ENCODE measurements at regions not wholly inside any gene's neighbourhood (a gene's known extent, or its start where the extent isn't known, plus 50 kb on each side); places are given as distances from the start of the nearest gene placed in this dataset.
"Not testable (repeated sequence)": the region's sequence is repeated elsewhere in the genome, so short reads cannot be mapped to it uniquely, and the experiment has no call there.

DNA sequence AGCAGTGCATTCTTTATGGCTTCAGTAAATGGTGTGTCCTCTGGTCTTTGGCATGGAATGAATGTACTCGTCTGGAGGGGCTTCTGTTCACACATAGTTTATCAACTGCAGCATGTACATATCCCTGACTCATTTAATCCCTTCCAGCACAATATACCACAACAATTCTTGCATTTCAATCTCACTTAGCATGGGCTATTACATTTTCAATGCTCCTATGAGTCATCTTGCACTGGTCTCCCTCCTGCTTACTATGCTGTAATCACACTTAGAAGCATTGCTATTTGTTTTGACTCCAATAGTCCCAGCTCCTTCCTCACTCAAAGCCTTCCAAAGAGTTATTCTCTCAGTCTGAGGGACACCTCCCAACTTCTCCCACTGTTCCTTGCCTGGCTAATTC, 180.9 kb upstream of the NUDT10 start:
- DNase-seq (ENCODE audit: low read depth): no peak

DNA sequence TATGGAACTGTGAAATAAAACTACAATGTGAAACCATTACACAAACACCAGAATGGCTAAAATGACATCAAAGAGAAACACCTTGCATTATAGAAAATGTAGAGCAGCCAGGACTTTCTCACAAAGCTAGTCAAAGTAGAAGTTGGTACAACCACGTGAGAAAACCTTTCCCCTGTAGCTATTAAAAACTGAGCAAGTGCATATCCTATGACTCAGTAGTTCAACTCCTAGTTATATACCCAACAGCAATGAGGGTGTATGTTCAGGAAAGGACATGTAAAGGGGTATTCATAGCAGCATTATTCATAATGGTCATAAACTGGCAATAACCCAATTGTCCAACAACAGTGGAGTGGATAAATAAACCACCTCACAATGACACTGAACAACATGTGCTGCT, 177.5 kb upstream of the NUDT10 start:
- DNase-seq (ENCODE audit: low read depth): no peak

DNA sequence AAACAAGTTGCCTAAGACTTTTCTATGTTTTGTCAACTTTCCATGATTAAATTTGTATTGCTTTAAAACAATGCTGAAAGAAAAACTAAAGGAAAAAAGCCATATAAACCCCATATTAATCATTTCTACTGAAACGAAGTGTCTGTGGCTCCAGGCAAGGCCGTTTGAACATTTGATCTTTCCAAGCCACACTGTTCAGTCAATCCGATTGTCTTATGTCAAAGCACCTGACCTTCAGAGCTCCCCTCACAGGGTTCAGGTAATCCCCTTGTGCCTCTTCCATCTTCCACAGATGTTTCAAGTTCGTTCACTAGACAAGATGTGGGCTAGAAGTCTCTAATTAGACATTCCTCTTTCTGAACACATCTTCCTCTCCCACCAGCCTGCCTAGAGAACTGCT, 177.1 kb upstream of the NUDT10 start:
- DNase-seq (ENCODE audit: low read depth): no peak

DNA sequence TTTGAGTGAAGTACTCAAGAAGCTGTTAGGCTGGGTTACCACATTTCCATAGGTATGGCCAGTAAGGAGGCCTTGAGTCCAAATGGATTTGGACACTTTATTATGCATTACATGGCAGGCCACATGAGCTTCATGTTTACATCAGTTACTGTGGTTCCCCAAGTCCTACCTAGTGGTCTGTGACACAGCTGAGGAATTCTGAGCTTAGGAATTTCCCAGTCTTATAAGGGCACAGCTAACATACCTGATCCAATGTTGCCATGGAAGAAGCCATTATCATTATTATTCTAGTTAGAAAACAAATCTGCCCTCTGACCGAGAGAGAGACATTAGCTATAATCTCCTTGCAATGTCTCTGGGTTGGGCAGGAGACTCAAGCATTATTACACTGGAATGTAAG, 174.4 kb upstream of the NUDT10 start:
- no peak for DNase-seq (ENCODE audit: low read depth)

DNA sequence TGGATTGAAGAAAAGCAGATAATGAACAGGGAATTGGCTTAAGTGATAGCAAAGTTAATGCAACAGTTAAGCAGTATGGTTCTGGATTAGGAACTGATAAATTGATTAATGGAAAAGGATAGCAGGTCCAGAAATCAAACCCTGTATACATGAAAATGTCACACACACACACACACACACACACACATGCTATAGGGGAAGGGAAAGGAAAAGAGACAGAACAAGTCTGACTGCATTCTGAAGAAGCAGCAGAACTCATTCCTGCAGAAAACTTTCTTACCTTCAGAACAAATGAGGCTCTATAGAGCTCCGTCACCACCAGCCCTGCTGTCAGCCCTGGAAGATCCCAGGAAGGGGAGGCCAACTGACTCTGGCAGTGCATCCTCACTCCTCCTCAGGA, 173.2 kb upstream of the NUDT10 start:
- DNase-seq (ENCODE audit: low read depth): not testable (repeated sequence)

DNA sequence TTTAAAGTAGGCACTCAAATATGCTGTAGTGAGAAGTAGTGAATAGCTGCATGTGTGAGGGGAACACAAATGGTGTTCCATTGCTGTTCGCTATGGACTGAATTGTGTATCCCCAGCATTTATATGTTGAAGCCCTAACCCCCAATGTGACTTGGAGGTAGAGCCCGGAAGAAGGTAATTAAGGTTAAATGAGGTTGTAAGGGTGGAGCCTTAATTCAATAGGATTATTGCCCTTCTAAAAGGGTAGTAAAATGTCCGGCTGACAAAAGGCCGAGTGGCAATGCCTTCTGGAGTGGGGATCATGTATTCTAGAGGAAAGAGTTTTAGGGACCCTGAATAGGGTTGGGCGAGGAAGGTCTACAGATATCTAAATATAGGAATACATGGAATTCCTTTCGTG, 168.9 kb upstream of the NUDT10 start:
- no peak for DNase-seq (ENCODE audit: low read depth)

DNA sequence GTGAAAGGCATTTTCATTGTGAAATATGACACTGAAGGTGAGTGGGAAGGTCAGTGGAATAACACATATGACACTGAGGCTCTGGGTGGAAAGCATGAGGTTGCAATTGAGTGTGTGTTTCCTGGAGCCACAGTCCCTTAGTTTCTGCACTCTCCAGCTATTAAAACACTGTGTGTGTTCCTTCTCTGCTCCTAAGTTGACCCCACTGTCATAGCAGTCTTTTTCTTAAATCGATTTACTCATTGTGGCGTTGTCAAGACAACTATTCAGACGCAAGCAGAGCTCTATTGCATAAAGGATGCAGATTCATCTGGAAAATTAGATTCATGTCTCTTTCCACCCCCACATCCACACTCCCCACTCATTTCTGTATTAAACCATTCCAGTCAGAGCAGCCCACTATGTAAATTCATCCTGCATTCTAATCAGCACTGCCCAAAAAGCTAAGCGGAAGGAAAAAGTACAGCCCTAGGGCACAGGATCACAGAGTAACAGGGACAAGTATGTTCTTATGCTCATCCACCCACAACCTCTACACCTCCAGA, 154.2 kb upstream of the NUDT10 start:
- not testable (repeated sequence) for DNase-seq (ENCODE audit: low read depth)

DNA sequence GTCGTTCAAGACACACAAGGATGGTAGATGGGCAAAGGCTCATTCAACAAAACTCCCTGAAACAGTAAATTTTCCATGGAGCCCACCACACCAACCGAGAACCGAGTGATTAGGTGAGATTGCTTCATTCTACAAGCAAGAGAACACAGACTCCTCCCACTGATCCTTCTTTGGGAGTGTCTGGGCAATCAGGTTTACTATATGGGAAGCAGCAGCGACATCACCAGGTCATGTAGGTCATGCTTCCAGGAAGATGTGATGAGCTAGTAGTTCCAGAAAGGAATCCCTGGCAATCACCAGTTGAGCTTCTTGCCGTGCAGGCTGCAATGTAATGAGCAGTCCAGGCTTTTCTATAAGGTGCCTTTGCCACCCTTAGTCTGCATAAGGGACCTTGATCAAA, 152.8 kb upstream of the NUDT10 start:
- DNase-seq (ENCODE audit: low read depth): not testable (repeated sequence)

DNA sequence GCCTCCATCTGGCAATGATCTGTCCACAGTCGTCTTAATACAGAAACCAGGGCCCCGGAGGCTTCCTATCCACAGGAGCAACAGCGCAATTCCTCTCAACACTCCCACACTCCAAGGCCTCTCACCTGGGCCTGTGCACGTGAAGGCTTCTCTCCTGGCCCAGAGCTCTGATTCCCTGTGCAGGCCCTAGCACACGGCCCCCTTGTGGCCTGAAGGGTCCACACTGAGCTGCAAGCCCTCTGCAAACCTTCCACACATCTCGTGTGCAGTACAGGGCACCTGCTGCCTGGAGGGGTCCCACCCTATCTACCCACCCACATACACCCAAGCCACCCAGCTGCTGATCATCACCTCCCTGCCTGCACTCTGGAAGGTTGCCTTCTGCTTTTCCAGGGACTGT, 150.1 kb upstream of the NUDT10 start:
- no peak for DNase-seq (ENCODE audit: low read depth)

DNA sequence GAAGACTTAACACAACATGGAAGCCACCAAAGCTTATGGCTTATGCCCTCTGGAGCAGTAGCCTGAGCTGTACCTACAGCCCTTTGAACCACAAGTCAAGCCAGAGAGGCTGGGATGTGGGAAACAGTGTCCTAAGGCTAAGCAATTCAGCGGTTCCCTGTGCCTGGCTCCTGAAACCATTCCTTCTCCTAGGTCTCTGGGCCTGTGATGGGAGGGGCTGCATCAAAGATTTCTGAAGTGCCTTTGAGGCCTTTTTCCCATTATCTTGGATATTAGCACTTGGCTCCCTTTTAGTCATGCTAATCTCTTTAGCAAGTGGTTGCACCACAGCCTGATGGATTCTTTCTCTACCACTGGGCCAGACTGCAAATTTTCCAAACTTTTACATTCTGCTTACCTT, 140.5 kb upstream of the NUDT10 start:
- no peak for DNase-seq (ENCODE audit: low read depth)

DNA sequence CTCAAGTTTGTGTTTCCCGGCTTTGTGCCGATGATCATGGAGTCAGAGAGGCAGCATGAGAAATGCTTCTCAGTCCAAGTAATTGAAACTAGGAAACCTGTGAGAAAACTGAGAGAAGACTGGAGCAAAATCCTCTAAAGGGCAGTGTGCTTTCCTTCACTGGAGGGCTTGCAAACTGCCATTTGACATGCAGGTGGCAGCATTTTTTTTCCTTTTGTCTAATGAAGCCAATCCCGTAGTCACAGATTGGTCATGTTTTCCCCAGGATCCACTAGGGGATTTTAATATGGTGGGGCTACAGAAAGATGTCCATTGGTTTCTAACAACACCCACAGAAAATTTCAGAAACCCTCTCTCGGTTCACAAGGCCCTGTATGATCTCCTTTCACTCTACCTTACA, 117.4 kb upstream of the NUDT10 start:
- DNase-seq (ENCODE audit: low read depth): no peak

DNA sequence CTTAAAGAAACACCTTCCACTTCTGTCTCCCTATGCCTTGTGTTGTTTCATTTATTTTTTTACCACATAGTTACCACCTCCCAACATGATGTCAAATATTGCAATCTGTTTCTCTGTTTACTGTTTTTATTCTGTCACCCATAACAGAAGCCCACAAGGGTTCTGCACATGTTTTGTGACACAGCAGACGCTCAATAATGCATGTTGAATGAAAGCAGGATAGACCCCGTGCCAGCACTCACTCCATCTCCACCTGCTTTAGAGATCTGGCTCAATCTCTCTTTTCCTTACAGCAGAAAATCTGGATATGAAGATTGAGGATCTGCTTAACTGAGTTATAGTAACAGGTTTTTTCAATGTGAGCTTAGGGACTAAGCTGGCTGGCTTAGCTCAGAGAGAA, 116.8 kb upstream of the NUDT10 start:
- no peak for DNase-seq (ENCODE audit: low read depth)

DNA sequence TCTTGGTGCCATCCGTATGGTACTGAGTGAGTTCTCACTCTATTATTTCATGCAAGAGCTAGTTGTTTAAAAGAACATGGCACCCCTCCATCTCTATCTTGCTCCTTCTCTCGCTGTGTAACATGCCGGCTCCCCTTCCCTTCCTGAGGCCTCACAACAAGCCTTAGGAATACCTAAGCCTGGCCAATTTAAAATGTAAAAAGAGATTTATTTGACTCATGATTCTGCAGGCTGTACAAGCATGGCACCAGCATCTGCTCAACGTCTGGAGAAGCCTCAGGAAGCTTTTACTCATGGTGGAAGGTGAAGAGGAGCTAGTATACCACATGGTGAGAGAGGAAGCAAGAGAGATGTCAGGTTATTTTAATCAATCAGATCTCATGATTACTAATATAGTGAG, 90.4 kb upstream of the NUDT10 start:
- DNase-seq (ENCODE audit: low read depth): no peak

DNA sequence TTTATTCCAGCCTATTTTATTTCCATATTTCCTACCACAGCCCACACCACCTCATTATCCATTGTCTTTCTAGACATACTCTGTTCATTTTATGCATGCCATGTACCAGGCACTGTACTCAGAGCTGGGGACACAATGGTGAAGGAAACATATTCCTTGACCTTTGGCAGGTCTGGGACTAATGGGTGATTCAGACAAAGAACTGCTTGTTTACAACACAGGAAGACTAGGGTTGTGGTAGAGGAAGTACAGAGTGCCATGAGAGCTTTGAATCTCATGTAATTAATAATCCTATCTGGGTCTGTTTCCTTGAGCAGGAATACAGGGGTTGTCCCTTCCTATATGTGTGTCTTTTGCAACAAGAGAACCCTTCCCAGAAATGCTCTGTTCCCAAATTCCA, 75.1 kb upstream of the NUDT10 start:
- no peak for DNase-seq (ENCODE audit: low read depth)

DNA sequence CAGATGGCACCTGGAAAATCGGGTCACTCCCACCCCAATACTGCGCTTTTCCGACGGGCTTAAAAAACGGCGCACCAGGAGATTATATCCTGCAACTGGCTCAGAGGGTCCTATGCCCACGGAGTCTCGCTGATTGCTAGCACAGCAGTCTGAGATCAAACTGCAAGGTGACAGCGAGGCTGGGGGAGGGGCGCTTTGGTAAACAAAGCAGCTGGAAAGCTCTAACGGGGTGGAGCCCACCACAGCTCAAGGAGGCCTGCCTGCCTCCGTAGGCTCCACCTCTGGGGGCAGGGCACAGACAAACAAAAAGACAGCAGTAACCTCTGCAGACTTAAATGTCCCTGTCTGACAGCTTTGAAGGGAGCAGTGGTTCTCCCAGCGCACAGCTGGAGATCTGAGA, 70.4 kb upstream of the NUDT10 start:
- DNase-seq (ENCODE audit: low read depth): not testable (repeated sequence)

DNA sequence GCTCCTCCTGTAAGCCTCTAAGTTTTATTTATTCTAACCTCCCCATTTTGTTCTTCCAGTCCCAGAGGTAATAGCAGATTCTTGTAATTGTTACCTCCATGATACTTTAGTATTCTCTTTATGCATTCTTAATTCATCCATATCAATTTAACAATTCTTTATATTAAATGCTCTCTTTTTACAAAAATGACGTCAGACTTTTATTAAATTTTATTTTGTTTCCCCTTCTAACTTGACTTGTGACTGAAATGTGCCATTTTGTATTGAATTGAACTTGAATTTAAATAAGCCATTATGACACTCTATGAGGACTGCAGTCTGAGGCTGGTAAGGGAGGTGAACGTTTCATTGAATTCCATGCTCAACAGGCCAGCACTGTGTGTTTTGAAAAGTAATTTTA, 60.0 kb upstream of the NUDT10 start:
- no peak for DNase-seq (ENCODE audit: low read depth)

DNA sequence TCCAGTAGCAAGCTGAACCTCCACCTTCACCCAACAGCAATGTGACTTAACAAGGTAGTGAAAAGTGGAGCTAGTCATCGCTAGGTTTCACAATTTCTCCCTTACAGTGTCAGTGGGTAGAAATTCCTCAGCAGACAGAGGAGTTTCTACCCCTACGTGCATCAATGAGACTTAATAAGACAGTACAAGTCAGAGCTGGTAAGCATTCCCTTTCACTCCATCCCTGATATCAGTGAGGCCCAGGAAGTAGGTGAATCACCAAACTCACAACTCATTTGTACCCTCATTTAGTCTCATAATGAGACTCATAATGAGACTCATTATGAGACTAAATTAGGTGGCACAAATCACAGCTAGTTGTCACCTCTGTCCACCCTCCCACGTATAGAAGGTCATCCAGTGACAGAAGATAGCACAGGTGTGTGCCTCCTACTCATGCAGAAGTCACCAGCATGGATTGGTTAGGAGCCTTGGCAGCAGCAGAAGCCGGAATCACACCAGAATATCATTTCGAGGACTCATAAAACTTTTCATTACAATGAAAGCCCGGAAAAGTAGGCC, 50.8 kb upstream of the NUDT10 start:
- DNase-seq (ENCODE audit: low read depth): no peak
